ENCODE measurements at regions not wholly inside any gene's neighbourhood (a gene's known extent, or its start where the extent isn't known, plus 50 kb on each side); places are given as distances from the start of the nearest gene placed in this dataset.
"Not testable (repeated sequence)": the region's sequence is repeated elsewhere in the genome, so short reads cannot be mapped to it uniquely, and the experiment has no call there.

DNA sequence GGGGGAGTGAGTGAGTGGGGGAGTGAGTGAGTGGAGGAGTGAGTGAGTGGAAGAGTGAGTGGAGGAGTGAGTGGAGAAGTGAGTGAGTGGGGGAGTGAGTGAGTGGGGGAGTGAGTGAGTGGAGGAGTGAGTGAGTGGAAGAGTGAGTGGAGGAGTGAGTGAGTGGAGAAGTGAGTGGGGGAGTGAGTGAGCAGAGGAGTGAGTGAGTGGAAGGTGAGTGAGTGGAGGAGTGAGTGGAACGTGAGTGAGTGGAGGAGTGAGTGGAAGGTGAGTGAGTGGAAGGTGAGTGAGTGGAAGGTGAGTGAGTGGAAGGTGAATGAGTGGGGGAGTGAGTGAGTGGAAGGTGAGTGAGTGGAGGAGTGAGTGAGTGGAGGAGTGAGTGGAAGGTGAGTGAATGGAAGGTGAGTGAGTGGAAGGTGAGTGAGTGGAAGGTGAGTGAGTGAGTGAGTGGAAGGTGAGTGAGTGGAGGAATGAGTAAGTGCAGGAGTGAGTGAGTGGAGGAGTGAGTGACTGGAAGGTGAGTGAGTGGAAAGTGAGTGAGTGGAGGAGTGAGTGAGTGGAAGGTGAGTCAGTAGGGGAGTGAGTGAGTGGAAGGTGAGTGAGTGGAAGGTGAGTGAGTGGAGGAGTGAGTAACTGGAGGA, 62.4 kb upstream of the GZMB start:
- TF ChIP-seq, protein P1, sequence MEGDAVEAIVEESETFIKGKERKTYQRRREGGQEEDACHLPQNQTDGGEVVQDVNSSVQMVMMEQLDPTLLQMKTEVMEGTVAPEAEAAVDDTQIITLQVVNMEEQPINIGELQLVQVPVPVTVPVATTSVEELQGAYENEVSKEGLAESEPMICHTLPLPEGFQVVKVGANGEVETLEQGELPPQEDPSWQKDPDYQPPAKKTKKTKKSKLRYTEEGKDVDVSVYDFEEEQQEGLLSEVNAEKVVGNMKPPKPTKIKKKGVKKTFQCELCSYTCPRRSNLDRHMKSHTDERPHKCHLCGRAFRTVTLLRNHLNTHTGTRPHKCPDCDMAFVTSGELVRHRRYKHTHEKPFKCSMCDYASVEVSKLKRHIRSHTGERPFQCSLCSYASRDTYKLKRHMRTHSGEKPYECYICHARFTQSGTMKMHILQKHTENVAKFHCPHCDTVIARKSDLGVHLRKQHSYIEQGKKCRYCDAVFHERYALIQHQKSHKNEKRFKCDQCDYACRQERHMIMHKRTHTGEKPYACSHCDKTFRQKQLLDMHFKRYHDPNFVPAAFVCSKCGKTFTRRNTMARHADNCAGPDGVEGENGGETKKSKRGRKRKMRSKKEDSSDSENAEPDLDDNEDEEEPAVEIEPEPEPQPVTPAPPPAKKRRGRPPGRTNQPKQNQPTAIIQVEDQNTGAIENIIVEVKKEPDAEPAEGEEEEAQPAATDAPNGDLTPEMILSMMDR (conservative IDR thresholded peaks at IDR 0.05) = not testable (repeated sequence)
- TF ChIP-seq EZH2 (IDR thresholded peaks at IDR 0.05; ENCODE audit: low read depth) = not testable (repeated sequence)
